H1 (cell line): ENCODE measurements at regions not wholly inside any gene's neighbourhood (a gene's known extent, or its start where the extent isn't known, plus 50 kb on each side); places are given as distances from the start of the nearest gene placed in this dataset.

Experiments used
- CTCF ChIA-PET: fragments of 300-600 bp; sonication (Branson Sonifier 250); formaldehyde crosslinking; loops from one replicate; lab custom pipeline; 2021; ENCODE audit not compliant: partially characterized antibody; lab: Charles Lee
- POLR2A ChIA-PET: fragments of 300-600 bp; sonication (Branson Sonifier 250); formaldehyde crosslinking; loops from one replicate; lab custom pipeline; 2021; ENCODE audit warnings: inconsistent platforms; ENCODE audit not compliant: partially characterized antibody; lab: Charles Lee
- DNase-seq, 2 experiments: peaks; one replicate each; pipeline versions ENCODE4 v3.0.0 to v3.0.0-alpha.2; 2010 to 2022; ENCODE audit warnings: low spot score in 2 of 2, low read depth in 1 of 2, mixed read lengths in 1 of 2
- FAIRE-seq: peaks from 2 replicates; lab custom pipeline; 2011; peaks lifted over from hg19 to GRCh38; lab: Jason Lieb, UNC
- H2AFZ ChIP-seq: 2 replicates; pipeline ENCODE4 v1.8.1; 2012; ENCODE audit warnings: low read length, inconsistent platforms
- H2AK5ac ChIP-seq: 2 replicates; pipeline ENCODE4 v1.6.1; 2013; ENCODE audit warnings: low read depth, low read length
- H2BK120ac ChIP-seq: replicated peaks from 2 replicates; pipeline ENCODE3; 2013; ENCODE audit warnings: low read depth, low read length, inconsistent platforms
- H2BK12ac ChIP-seq: 2 replicates; pipeline ENCODE4 v1.6.1; 2013; ENCODE audit warnings: low read depth, low read length
- H2BK15ac ChIP-seq: 2 replicates; pipeline ENCODE4 v1.6.1; 2013; ENCODE audit warnings: low read length
- H2BK20ac ChIP-seq: 2 replicates; pipeline ENCODE4 v1.6.1; 2013; ENCODE audit warnings: low read length
- H2BK5ac ChIP-seq: 2 replicates; pipeline ENCODE4 v1.6.1; 2013; ENCODE audit warnings: low read depth, low read length
- H3K14ac ChIP-seq: 2 replicates; pipeline ENCODE4 v1.6.1; 2013; ENCODE audit warnings: inconsistent platforms; ENCODE audit not compliant: insufficient read length
- H3K18ac ChIP-seq: 2 replicates; pipeline ENCODE4 v1.6.1; 2013; ENCODE audit warnings: low read length; ENCODE audit errors: extremely low read depth
- H3K23ac ChIP-seq: 2 replicates; pipeline ENCODE4 v1.6.1; 2013; ENCODE audit warnings: inconsistent platforms; ENCODE audit not compliant: insufficient read length
- H3K23me2 ChIP-seq: 2 replicates; pipeline ENCODE4 v1.6.1; 2013; ENCODE audit warnings: low read depth, low read length
- H3K27ac ChIP-seq: 2 replicates; pipeline ENCODE4 v1.6.1; 2011; ENCODE audit warnings: low read depth, low read length, inconsistent platforms
- H3K27me3 ChIP-seq, 4 experiments: replicated peaks in 1 of 4; 1 replicate in 1 of 4; 2 replicates in 3 of 4; pipeline versions ENCODE4 v1.6.1 to v1.8.1; 2011 to 2013; ENCODE audit warnings: low read length in 3 of 4, mild to moderate bottlenecking in 3 of 4, inconsistent platforms in 2 of 4, mixed read lengths in 2 of 4, moderate library complexity in 1 of 4; ENCODE audit not compliant: control insufficient read depth in 3 of 4, insufficient read depth in 3 of 4; ENCODE audit errors: extremely low read depth in 1 of 4
- H3K36me3 ChIP-seq, 4 experiments: 2 replicates each; pipeline versions ENCODE4 v1.6.1 to v1.8.1; 2011 to 2013; ENCODE audit warnings: mild to moderate bottlenecking in 4 of 4, low read length in 3 of 4, moderate library complexity in 2 of 4, control low read depth in 1 of 4, inconsistent platforms in 1 of 4; ENCODE audit not compliant: insufficient read depth in 4 of 4, control insufficient read depth in 2 of 4
- H3K4ac ChIP-seq: replicated peaks from 2 replicates; pipeline ENCODE3; 2013; ENCODE audit warnings: low read length, low read depth, mixed read lengths, inconsistent platforms; ENCODE audit not compliant: insufficient read length
- H3K4me1 ChIP-seq, 4 experiments: replicated peaks in 1 of 4; 1 replicate in 1 of 4; 2 replicates in 3 of 4; pipeline versions ENCODE4 v1.6.1 to v1.8.1; 2011 to 2013; ENCODE audit warnings: low read length in 3 of 4, inconsistent platforms in 2 of 4, mixed read lengths in 1 of 4; ENCODE audit not compliant: insufficient read depth in 4 of 4, control insufficient read depth in 3 of 4
- H3K4me2 ChIP-seq, 2 experiments: 2 replicates each; pipeline versions ENCODE4 v1.6.1 to v1.8.1; 2011 to 2013; ENCODE audit warnings: low read depth in 2 of 2, low read length in 2 of 2, control low read depth in 1 of 2, inconsistent platforms in 1 of 2, mild to moderate bottlenecking in 1 of 2; ENCODE audit not compliant: insufficient read depth in 1 of 2
- H3K4me3 ChIP-seq, 4 experiments: fragments of 200-600, 300-600 bp in 1 of 4; sonication (generic), shearing (Covaris generic), sonication (Bioruptor Twin) in 1 of 4; 2 replicates each; pipeline versions ENCODE4 v1.5.1 to v1.8.1; 2011 to 2016; ENCODE audit warnings: low read length in 4 of 4, low read depth in 3 of 4, control low read depth in 2 of 4, inconsistent platforms in 2 of 4, mild to moderate bottlenecking in 2 of 4, mixed read lengths in 1 of 4, moderate library complexity in 1 of 4; ENCODE audit not compliant: insufficient read depth in 2 of 4; ENCODE audit errors: extremely low read depth in 1 of 4
- H3K56ac ChIP-seq: replicated peaks from 2 replicates; pipeline ENCODE3; 2013; ENCODE audit warnings: low read depth, mild to moderate bottlenecking, mixed read lengths, low read length, inconsistent platforms; ENCODE audit not compliant: insufficient read length
- H3K79me1 ChIP-seq: 2 replicates; pipeline ENCODE4 v1.6.1; 2013; ENCODE audit warnings: low read depth, low read length, control low read depth
- H3K79me2 ChIP-seq, 2 experiments: 2 replicates each; pipeline versions ENCODE4 v1.6.1 to v1.8.1; 2012 to 2013; ENCODE audit warnings: low read length in 2 of 2, mild to moderate bottlenecking in 2 of 2, inconsistent platforms in 1 of 2; ENCODE audit not compliant: insufficient read depth in 2 of 2, control insufficient read depth in 1 of 2
- H3K9ac ChIP-seq, 4 experiments: replicated peaks in 1 of 4; 1 replicate in 1 of 4; 2 replicates in 3 of 4; pipeline versions ENCODE4 v1.6.1 to v1.8.1; 2011 to 2013; ENCODE audit warnings: low read depth in 3 of 4, low read length in 3 of 4, control low read depth in 2 of 4, mild to moderate bottlenecking in 2 of 4, moderate library complexity in 2 of 4, inconsistent platforms in 1 of 4; ENCODE audit errors: extremely low read depth in 1 of 4
- H3K9me3 ChIP-seq, 2 experiments: 2 replicates each; pipeline versions ENCODE4 v1.6.1 to v1.8.1; 2012 to 2013; ENCODE audit warnings: mild to moderate bottlenecking in 2 of 2, moderate library complexity in 2 of 2, control low read depth in 1 of 2, inconsistent platforms in 1 of 2, low read depth in 1 of 2, low read length in 1 of 2, mixed read lengths in 1 of 2; ENCODE audit not compliant: insufficient read depth in 2 of 2
- H4K20me1 ChIP-seq, 2 experiments: replicated peaks in 1 of 2; 2 replicates each; pipeline versions ENCODE3 to v1.8.1; 2011 to 2013; ENCODE audit warnings: inconsistent platforms in 2 of 2, low read length in 2 of 2, mild to moderate bottlenecking in 1 of 2; ENCODE audit not compliant: insufficient read depth in 2 of 2, control insufficient read depth in 1 of 2
- H4K5ac ChIP-seq: 2 replicates; pipeline ENCODE4 v1.6.1; 2013; ENCODE audit warnings: low read length, low read depth, mixed read lengths, inconsistent platforms; ENCODE audit not compliant: insufficient read length
- H4K8ac ChIP-seq: 2 replicates; pipeline ENCODE4 v1.8.0; 2013; ENCODE audit warnings: mild to moderate bottlenecking, moderate library complexity, low read length, inconsistent platforms; ENCODE audit not compliant: insufficient read depth; ENCODE audit errors: extremely low read depth
- H4K91ac ChIP-seq: replicated peaks from 2 replicates; pipeline ENCODE3; 2013; ENCODE audit warnings: low read length, mixed read lengths, inconsistent platforms; ENCODE audit not compliant: insufficient read length
- CBX8 ChIP-seq: fragments of 300-800, 300-1000 bp; sonication (generic); IDR thresholded peaks from 2 replicates; pipeline ENCODE4 v1.7.1; 2016; ENCODE audit warnings: low read depth, low read length, borderline replicate concordance
- CTCF ChIP-seq, 3 experiments: IDR thresholded peaks; 1 replicate in 2 of 3; 2 replicates in 1 of 3; pipeline versions ENCODE4 v1.5.1 to v1.6.1; 2011; ENCODE audit warnings: low read length in 3 of 3, mild to moderate bottlenecking in 3 of 3, inconsistent platforms in 2 of 3, low read depth in 1 of 3, moderate library complexity in 1 of 3; ENCODE audit not compliant: insufficient read depth in 1 of 3; ENCODE audit errors: control extremely low read depth in 1 of 3
- KDM1A ChIP-seq: fragments of 200-600, 300-600 bp; sonication (generic); IDR thresholded peaks from 2 replicates; pipeline ENCODE4 v1.7.1; 2016; ENCODE audit warnings: mild to moderate bottlenecking, low read length, borderline replicate concordance
- RAD21 ChIP-seq, 2 experiments: IDR thresholded peaks in 1 of 2; conservative IDR thresholded peaks in 1 of 2; 2 replicates each; pipeline ENCODE4 v1.6.1; 2011; ENCODE audit warnings: low read depth in 2 of 2, low read length in 2 of 2, improper control_type of control experiment in 1 of 2, inconsistent platforms in 1 of 2, mild to moderate bottlenecking in 1 of 2, moderate library complexity in 1 of 2
- TEAD4 ChIP-seq: IDR thresholded peaks from 2 replicates; pipeline ENCODE4 v1.6.1; 2012; ENCODE audit warnings: low read depth, low read length, inconsistent platforms, mixed read lengths
- WGBS, 2 experiments: shearing (Covaris generic) in 1 of 2; methylation state at CpG; one replicate each; pipeline versions ENCODE4 v1.1.6 to v1.1.7; 2013 to 2015; ENCODE audit warnings: low lambda C conversion rate in 2 of 2, mixed read lengths in 2 of 2, inconsistent platforms in 1 of 2, low coverage in 1 of 2, missing lambda C conversion rate in 1 of 2; ENCODE audit not compliant: insufficient replicate concordance in 2 of 2, insufficient coverage in 1 of 2, insufficient read length in 1 of 2; ENCODE audit errors: extremely low coverage in 1 of 2, missing lambda C conversion rate in 1 of 2; 5-methylcytosine and 5-hydroxymethylcytosine counted together

- H3K9ac ChIP-seq, result no peak overlapping the region
- H2BK15ac ChIP-seq, result no peak overlapping the region
- no peak for DNase-seq
- 56% methylated on average over 2 of the region's 2 CpGs; no CpG with 5 or more reads in 1 of the 2 experiments for WGBS, 2 experiments
- no peaks in the 10 kb centered on the region for H3K27me3 ChIP-seq
- H3K56ac ChIP-seq, result no peak overlapping the region
- ChIA-PET CTCF (interaction anchor here (0.6 to 5.3 kb wide), 43 partner anchors 8 to 646 kb away, joined by 3 to 53 read pairs (median 5); no protein-coding TSS in a partner anchor), POLR2A (no interaction called here)
- H2AK5ac ChIP-seq, result no peak overlapping the region
- no peak overlapping the region for H4K91ac ChIP-seq
- H2BK5ac ChIP-seq, result no peak overlapping the region
- H3K27ac ChIP-seq, result no peak overlapping the region
- H3K23me2 ChIP-seq, result no peaks in the 10 kb centered on the region; the same call in 1 of the 2 replicates
- no peak overlapping the region for H4K5ac ChIP-seq
- H3K4ac ChIP-seq, result no peak overlapping the region
- no peak overlapping the region for H3K18ac ChIP-seq
- no peaks in the 10 kb centered on the region for H3K79me2 ChIP-seq
- H4K20me1 ChIP-seq, result no peaks in the 10 kb centered on the region
- no peak overlapping the region for H3K4me3 ChIP-seq
- H2BK12ac ChIP-seq, result no peak overlapping the region
- peak; percentile 81 for FAIRE-seq
- no peak overlapping the region for H3K4me2 ChIP-seq
- H2BK120ac ChIP-seq, result no peak overlapping the region
- H3K36me3 ChIP-seq, result no peaks in the 10 kb centered on the region
- H3K79me1 ChIP-seq, result no peaks in the 10 kb centered on the region
- H3K4me1 ChIP-seq, result no peaks in the 10 kb centered on the region
- no peak overlapping the region for H3K23ac ChIP-seq
- no peak overlapping the region for H2AFZ ChIP-seq
- no peak overlapping the region for H3K14ac ChIP-seq
- TF ChIP-seq KDM1A (no peak), CTCF (IDR thresholded peaks at IDR 0.05; ENCODE audit: control extremely low read depth in 1 of 3, insufficient read depth in 1 of 3, low read depth in 1 of 3, low read length in 3 of 3) (peak in 2 of 3 experiments; percentile 73 to 74; a peak in 3 of 4 replicates), RAD21 (IDR thresholded peaks at IDR 0.05 in 1 of 2, conservative IDR thresholded peaks at IDR 0.05 in 1 of 2; ENCODE audit: low read depth in 2 of 2, low read length in 2 of 2) (peak; percentile 94), TEAD4 (no peak), CBX8 (no peak)
- H2BK20ac ChIP-seq, result no peak overlapping the region
- H4K8ac ChIP-seq, result no peak overlapping the region
- no peaks in the 10 kb centered on the region for H3K9me3 ChIP-seq
These were observed 451.0 kb downstream of the MFSD1 start for GRCh38 chr3:159252772-159253384.
